Loucy (cell line): ENCODE measurements at regions not wholly inside any gene's neighbourhood (a gene's known extent, or its start where the extent isn't known, plus 50 kb on each side); places are given as distances from the start of the nearest gene placed in this dataset.
A peak's percentile ranks its signal among the peaks of the same experiment; 100 is the strongest.
"Not testable (repeated sequence)": the region's sequence is repeated elsewhere in the genome, so short reads cannot be mapped to it uniquely, and the experiment has no call there.

Source experiments
- H2AFZ ChIP-seq: fragments of 200-600 bp; sonication (generic); 2 replicates; pipeline ENCODE4 v1.6.0; 2016; ENCODE audit warnings: antibody characterized with exemption, mild to moderate bottlenecking, low read length, moderate library complexity
- H3F3A ChIP-seq: fragments of 200-600 bp; 2 replicates; pipeline ENCODE4 v1.6.0; 2016; ENCODE audit warnings: antibody characterized with exemption, low read depth, mild to moderate bottlenecking
- H3K27me3 ChIP-seq: fragments of 200-600 bp; sonication (generic); 2 replicates; pipeline ENCODE4 v1.6.1; 2014; ENCODE audit warnings: low read length, mild to moderate bottlenecking; ENCODE audit not compliant: insufficient read depth, poor library complexity, severe bottlenecking
- H3K36me3 ChIP-seq: fragments of 200-600 bp; sonication (generic); 2 replicates; pipeline ENCODE4 v1.6.1; 2016; ENCODE audit warnings: low read length; ENCODE audit not compliant: insufficient read depth
- H3K4me1 ChIP-seq: fragments of 200-600 bp; sonication (generic); 2 replicates; pipeline ENCODE4 v1.5.1; 2014; ENCODE audit warnings: low read length, mild to moderate bottlenecking; ENCODE audit not compliant: insufficient read depth, poor library complexity, severe bottlenecking
- H3K4me2 ChIP-seq: fragments of 200-600 bp; sonication (generic); 2 replicates; pipeline ENCODE4 v1.6.0; 2014; ENCODE audit warnings: antibody characterized with exemption, low read length, low read depth, mild to moderate bottlenecking; ENCODE audit not compliant: poor library complexity, severe bottlenecking
- H3K4me3 ChIP-seq: fragments of 200-600 bp; sonication (generic); 2 replicates; pipeline ENCODE4 v1.5.1; 2014; ENCODE audit warnings: low read length, mild to moderate bottlenecking, mixed read lengths; ENCODE audit not compliant: poor library complexity, severe bottlenecking
- H3K79me2 ChIP-seq: fragments of 200-600 bp; sonication (generic); 2 replicates; pipeline ENCODE4 v1.6.1; 2014; ENCODE audit warnings: low read length; ENCODE audit not compliant: insufficient read depth
- H3K9ac ChIP-seq: fragments of 200-600 bp; sonication (generic); 2 replicates; pipeline ENCODE4 v1.6.0; 2014; ENCODE audit warnings: mild to moderate bottlenecking, low read depth, low read length, moderate library complexity; ENCODE audit not compliant: poor library complexity, severe bottlenecking
- H3K9me2 ChIP-seq: fragments of 200-600 bp; sonication (generic); replicated peaks from 2 replicates; pipeline ENCODE4 v1.6.1; 2016; ENCODE audit warnings: low read depth, low read length, mixed read lengths
- H3K9me3 ChIP-seq: fragments of 200-600 bp; sonication (generic); 2 replicates; pipeline ENCODE4 v1.6.1; 2014; ENCODE audit warnings: mild to moderate bottlenecking, antibody characterized with exemption, low read length, low read depth; ENCODE audit not compliant: insufficient read depth
- H4K20me1 ChIP-seq: fragments of 200-600 bp; sonication (generic); 2 replicates; pipeline ENCODE4 v1.6.0; 2014; ENCODE audit warnings: antibody characterized with exemption, low read length, mild to moderate bottlenecking; ENCODE audit not compliant: insufficient read depth, poor library complexity, severe bottlenecking
- EZH2phosphoT487 ChIP-seq: fragments of 200-600 bp; IDR thresholded peaks from 2 replicates; pipeline ENCODE4 v1.6.1; 2018; ENCODE audit warnings: antibody characterized with exemption, mild to moderate bottlenecking, moderate library complexity, borderline replicate concordance
- TF ChIP-seq, protein P1 (sequence below): fragments of 200-600 bp; sonication (generic); conservative IDR thresholded peaks from 2 replicates; pipeline ENCODE4 v1.5.1; 2014; ENCODE audit warnings: mild to moderate bottlenecking, antibody characterized with exemption, low read length

DNA sequence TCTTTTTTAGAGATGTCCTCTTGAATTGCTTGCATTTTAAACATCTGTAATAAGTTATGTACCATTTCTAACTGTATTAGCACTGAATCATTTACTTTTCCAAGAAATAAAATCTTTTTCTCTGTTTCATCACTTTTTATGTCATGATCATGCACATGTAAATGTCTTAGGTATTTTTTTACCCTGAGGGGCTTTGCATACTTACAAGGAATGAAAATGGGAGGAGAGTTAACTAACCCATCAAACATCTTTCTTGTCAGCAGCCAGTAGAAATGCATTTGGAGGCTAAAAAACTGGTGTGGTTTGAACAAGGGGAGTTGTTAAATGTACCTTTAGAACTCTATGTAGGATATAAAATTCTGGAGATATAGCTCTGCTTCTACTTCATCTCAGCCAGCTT lies 1080.3 kb downstream of the GALC start:
- Histone ChIP-seq H3K9me3 (no peaks in the 10 kb centered on the region), H3K4me3 (no peak overlapping the region), H3K36me3 (no peaks in the 10 kb centered on the region), H3K4me2 (no peak overlapping the region), H3K79me2 (no peaks in the 10 kb centered on the region), H3K9ac (no peak overlapping the region), H3K27me3 (no peaks in the 10 kb centered on the region), H3K9me2 (no peaks in the 10 kb centered on the region), H3F3A (no peaks in the 10 kb centered on the region), H4K20me1 (no peaks in the 10 kb centered on the region), H3K4me1 (no peaks in the 10 kb centered on the region), H2AFZ (no peak overlapping the region)
- TF ChIP-seq EZH2phosphoT487: no peak
- TF ChIP-seq, protein P1, sequence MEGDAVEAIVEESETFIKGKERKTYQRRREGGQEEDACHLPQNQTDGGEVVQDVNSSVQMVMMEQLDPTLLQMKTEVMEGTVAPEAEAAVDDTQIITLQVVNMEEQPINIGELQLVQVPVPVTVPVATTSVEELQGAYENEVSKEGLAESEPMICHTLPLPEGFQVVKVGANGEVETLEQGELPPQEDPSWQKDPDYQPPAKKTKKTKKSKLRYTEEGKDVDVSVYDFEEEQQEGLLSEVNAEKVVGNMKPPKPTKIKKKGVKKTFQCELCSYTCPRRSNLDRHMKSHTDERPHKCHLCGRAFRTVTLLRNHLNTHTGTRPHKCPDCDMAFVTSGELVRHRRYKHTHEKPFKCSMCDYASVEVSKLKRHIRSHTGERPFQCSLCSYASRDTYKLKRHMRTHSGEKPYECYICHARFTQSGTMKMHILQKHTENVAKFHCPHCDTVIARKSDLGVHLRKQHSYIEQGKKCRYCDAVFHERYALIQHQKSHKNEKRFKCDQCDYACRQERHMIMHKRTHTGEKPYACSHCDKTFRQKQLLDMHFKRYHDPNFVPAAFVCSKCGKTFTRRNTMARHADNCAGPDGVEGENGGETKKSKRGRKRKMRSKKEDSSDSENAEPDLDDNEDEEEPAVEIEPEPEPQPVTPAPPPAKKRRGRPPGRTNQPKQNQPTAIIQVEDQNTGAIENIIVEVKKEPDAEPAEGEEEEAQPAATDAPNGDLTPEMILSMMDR: no peak

DNA sequence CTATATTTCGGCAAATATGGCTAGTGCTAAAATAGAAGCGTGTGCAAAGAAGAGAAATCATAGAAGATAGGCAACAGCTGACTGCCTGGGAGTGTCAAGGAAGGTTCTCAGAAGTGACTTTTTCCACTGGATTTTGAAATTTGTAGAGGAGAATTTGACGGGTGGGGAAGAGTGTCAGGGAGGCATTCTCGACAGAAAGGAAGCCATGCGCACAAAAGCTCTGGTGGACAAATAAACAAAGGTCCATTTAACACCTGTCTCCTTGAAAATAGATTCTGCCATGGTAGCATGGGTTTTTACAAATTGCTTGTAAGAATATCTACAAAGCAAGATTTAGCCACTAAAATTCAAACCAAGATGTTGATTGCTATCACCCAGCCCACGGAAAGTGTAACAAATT lies 1081.5 kb downstream of the GALC start:
- no peak for TF ChIP-seq EZH2phosphoT487
- TF ChIP-seq, protein P1: no peak
- Histone ChIP-seq H3K4me2 (no peak overlapping the region), H2AFZ (no peak overlapping the region), H3K4me3 (no peak overlapping the region), H3K36me3 (no peaks in the 10 kb centered on the region), H3K79me2 (no peaks in the 10 kb centered on the region), H3K9me2 (no peaks in the 10 kb centered on the region), H3K4me1 (no peaks in the 10 kb centered on the region), H3F3A (no peaks in the 10 kb centered on the region), H4K20me1 (no peaks in the 10 kb centered on the region), H3K9ac (no peak overlapping the region), H3K9me3 (no peaks in the 10 kb centered on the region), H3K27me3 (no peaks in the 10 kb centered on the region)

DNA sequence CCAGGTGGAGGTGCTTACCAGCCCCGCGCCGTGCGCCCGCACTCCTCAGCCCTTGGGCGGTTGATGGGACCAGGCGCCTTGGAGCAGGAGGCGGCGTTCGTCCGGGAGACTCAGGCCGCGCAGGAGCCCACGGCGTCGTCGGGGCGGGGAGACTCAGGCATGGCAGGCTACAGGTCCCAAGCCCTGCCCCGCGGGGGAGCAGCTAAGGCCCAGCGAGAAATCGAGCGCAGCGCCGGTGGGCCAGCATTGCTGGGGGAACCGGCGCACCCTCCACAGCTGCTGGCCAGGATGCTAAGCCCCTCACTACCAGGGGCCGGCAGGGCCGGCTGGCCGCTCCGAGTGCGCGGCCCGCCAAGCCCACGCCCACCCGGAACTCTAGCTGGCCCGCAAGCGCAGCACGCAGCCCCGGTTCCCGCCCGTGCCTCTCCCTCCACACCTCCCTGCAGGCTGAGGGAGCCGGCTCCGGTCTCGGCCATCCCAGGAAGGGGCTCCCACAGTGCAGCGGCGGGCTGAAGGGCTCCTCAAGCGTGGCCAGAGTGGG lies 1087.5 kb downstream of the GALC start:
- not testable (repeated sequence) for H3K36me3 ChIP-seq, H4K20me1 ChIP-seq, H3K4me1 ChIP-seq

DNA sequence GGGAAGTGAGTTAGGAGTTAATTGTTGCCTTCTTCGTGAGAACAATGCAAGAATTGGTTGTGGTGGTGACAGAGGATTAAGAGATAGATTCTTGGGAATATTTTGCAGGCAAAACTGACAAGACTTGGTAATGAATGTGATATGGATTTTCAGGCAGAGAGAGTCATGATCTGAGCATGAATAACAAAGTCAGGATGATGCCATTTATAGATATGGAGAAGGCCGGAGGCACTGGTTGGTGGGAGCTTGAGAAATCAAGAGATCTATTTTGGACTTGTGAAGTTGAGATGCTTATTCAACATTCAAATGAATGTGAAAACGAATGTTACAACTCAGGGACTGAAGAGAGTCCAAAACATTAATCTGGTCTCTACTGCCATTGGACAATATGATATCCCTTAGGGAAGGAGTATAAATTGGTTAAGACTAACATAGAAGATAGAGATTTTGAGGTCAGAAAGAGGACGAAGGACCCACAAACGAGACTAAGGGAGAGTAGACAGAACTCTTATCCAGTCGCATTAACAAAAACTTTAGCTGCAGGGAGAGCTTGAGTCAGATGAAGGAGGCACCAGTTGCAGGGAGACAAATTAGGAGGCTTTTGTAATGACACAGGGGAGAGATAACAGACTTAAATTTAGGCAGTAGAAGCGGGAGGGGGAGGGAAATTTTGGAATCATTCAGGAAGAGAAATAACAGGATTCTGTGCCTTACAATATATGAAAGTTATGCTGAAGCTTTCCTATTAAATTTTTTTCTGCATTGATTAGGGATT lies 1090.6 kb downstream of the GALC start:
- TF ChIP-seq EZH2phosphoT487: no peak
- no peaks in the 10 kb centered on the region for H3K79me2 ChIP-seq
- no peak overlapping the region for H3K9ac ChIP-seq

More for the DNA sequence above, 1087.5 kb downstream of the GALC start:
- not testable (repeated sequence) for H3K9me2 ChIP-seq, H2AFZ ChIP-seq, H3K9me3 ChIP-seq, H3K9ac ChIP-seq, H3K4me3 ChIP-seq, H3K79me2 ChIP-seq, H3F3A ChIP-seq, H3K4me2 ChIP-seq, H3K27me3 ChIP-seq

More for the DNA sequence above, 1090.6 kb downstream of the GALC start:
- H3F3A ChIP-seq: no peaks in the 10 kb centered on the region
- no peaks in the 10 kb centered on the region for H4K20me1 ChIP-seq
- H3K9me2 ChIP-seq: no peaks in the 10 kb centered on the region
- no peaks in the 10 kb centered on the region for H3K9me3 ChIP-seq
- no peak overlapping the region for H3K4me3 ChIP-seq
- no peak overlapping the region for H3K4me2 ChIP-seq
- H3K36me3 ChIP-seq: no peaks in the 10 kb centered on the region
- no peaks in the 10 kb centered on the region for H3K27me3 ChIP-seq
- H2AFZ ChIP-seq: 0 out of 2 replicates have a peak overlapping the region, but pooled peaks have one; percentile 30
- H3K4me1 ChIP-seq: no peaks in the 10 kb centered on the region
